OCI-LY3 (cell line): ENCODE measurements at regions not wholly inside any gene's neighbourhood (a gene's known extent, or its start where the extent isn't known, plus 50 kb on each side); places are given as distances from the start of the nearest gene placed in this dataset.
A peak's percentile ranks its signal among the peaks of the same experiment; 100 is the strongest.

Source experiments
- H2AFZ ChIP-seq: fragments of 200-600, 300-600 bp; shearing (Covaris generic); 2 replicates; pipeline ENCODE4 v1.6.0; 2014; ENCODE audit warnings: antibody characterized with exemption, low read depth, low read length
- H3K27ac ChIP-seq: fragments of 200-600, 300-600 bp; sonication (generic); 2 replicates; pipeline ENCODE4 v1.5.1; 2014; ENCODE audit warnings: mild to moderate bottlenecking, low read length, moderate library complexity, mixed read lengths
- H3K27me3 ChIP-seq: fragments of 200-600, 300-600 bp; sonication (generic); 2 replicates; pipeline ENCODE4 v1.6.1; 2014; ENCODE audit warnings: low read depth, low read length, mixed read lengths
- H3K36me3 ChIP-seq: fragments of 200-600, 300-600 bp; sonication (generic); replicated peaks from 2 replicates; pipeline ENCODE3; 2014; ENCODE audit warnings: low read depth, low read length, mixed read lengths
- H3K4me1 ChIP-seq: fragments of 300-600, 200-600 bp; sonication (generic); 2 replicates; pipeline ENCODE4 v1.6.1; 2014; ENCODE audit warnings: low read length, mixed read lengths
- H3K4me2 ChIP-seq: fragments of 200-600, 300-600 bp; sonication (generic); 2 replicates; pipeline ENCODE4 v1.6.1; 2014; ENCODE audit warnings: low read length, mixed read lengths
- H3K4me3 ChIP-seq: fragments of 300-600, 200-600 bp; sonication (generic); 2 replicates; pipeline ENCODE4 v1.5.1; 2014; ENCODE audit warnings: antibody characterized with exemption, mild to moderate bottlenecking, low read length, moderate library complexity
- H3K79me2 ChIP-seq: fragments of 300-600, 200-600 bp; shearing (Covaris generic); 2 replicates; pipeline ENCODE4 v1.6.1; 2014; ENCODE audit warnings: mild to moderate bottlenecking, low read length, mixed read lengths
- H3K9ac ChIP-seq: fragments of 300-600, 200-600 bp; shearing (Covaris generic); 2 replicates; pipeline ENCODE4 v1.6.0; 2014; ENCODE audit warnings: mild to moderate bottlenecking, low read length, moderate library complexity
- H3K9me3 ChIP-seq: fragments of 200-600, 300-600 bp; shearing (Covaris generic); 2 replicates; pipeline ENCODE4 v1.6.1; 2014; ENCODE audit warnings: low read length, mixed read lengths; ENCODE audit not compliant: insufficient read depth
- H4K20me1 ChIP-seq: fragments of 200-600, 300-600 bp; sonication (generic); 2 replicates; pipeline ENCODE4 v1.6.1; 2016; ENCODE audit warnings: low read length, mixed read lengths; ENCODE audit not compliant: insufficient read depth
- EZH2phosphoT487 ChIP-seq: fragments of 200-600 bp; shearing (Covaris generic); IDR thresholded peaks from 2 replicates; pipeline ENCODE4 v1.6.1; 2018; ENCODE audit warnings: antibody characterized with exemption, mixed run types, low read depth
- TF ChIP-seq, protein P1 (sequence below): fragments of 200-600, 300-600 bp; sonication (generic); IDR thresholded peaks from 2 replicates; pipeline ENCODE4 v1.5.1; 2014; ENCODE audit warnings: antibody characterized with exemption, low read length, low read depth

DNA sequence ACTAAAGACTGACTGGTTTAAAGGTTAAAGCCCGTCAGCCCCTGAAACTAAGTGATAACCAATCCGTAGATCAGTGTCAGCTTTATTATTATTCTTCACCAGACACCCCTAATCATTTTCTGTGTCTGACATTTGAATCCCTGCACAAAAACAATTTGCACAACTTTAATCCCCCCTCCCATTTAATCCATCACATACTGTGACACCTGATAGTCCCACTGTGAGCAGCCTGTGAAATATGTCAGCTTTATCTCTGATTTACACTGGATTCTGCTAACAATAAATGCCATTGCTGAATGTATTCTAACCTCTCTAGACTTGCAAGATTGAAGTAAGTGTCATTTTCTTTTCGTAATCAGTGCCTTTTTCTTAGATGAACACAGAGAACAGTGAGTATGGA lies 2089.0 kb upstream of the RAG2 start:
- no peak overlapping the region for H3K9ac ChIP-seq
- H3K4me1 ChIP-seq: no peaks in the 10 kb centered on the region
- TF ChIP-seq, protein P1, sequence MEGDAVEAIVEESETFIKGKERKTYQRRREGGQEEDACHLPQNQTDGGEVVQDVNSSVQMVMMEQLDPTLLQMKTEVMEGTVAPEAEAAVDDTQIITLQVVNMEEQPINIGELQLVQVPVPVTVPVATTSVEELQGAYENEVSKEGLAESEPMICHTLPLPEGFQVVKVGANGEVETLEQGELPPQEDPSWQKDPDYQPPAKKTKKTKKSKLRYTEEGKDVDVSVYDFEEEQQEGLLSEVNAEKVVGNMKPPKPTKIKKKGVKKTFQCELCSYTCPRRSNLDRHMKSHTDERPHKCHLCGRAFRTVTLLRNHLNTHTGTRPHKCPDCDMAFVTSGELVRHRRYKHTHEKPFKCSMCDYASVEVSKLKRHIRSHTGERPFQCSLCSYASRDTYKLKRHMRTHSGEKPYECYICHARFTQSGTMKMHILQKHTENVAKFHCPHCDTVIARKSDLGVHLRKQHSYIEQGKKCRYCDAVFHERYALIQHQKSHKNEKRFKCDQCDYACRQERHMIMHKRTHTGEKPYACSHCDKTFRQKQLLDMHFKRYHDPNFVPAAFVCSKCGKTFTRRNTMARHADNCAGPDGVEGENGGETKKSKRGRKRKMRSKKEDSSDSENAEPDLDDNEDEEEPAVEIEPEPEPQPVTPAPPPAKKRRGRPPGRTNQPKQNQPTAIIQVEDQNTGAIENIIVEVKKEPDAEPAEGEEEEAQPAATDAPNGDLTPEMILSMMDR: no peak
- TF ChIP-seq EZH2phosphoT487: no peak
- H3K4me3 ChIP-seq: no peak overlapping the region
- no peaks in the 10 kb centered on the region for H4K20me1 ChIP-seq
- no peaks in the 10 kb centered on the region for H3K9me3 ChIP-seq
- H3K27ac ChIP-seq: no peak overlapping the region
- no peaks in the 10 kb centered on the region for H3K79me2 ChIP-seq
- H2AFZ ChIP-seq: peak overlapping the region; percentile 43; the same call in 1 of the 2 replicates
- no peaks in the 10 kb centered on the region for H3K36me3 ChIP-seq
- H3K4me2 ChIP-seq: no peak overlapping the region
- H3K27me3 ChIP-seq: no peaks in the 10 kb centered on the region

- Histone ChIP-seq H3K9ac (no peak overlapping the region), H3K27ac (no peak overlapping the region), H3K4me2 (no peak overlapping the region), H3K27me3 (no peaks in the 10 kb centered on the region), H3K4me1 (no peaks in the 10 kb centered on the region), H3K36me3 (no peaks in the 10 kb centered on the region), H3K9me3 (no peaks in the 10 kb centered on the region), H3K79me2 (no peaks in the 10 kb centered on the region), H4K20me1 (no peaks in the 10 kb centered on the region), H2AFZ (no peak overlapping the region), H3K4me3 (no peak overlapping the region)
- TF ChIP-seq, protein P1: no peak
- no peak for TF ChIP-seq EZH2phosphoT487
Observed at GRCh38 chr11:38683484-38683883, 2085.4 kb upstream of the RAG2 start.

DNA sequence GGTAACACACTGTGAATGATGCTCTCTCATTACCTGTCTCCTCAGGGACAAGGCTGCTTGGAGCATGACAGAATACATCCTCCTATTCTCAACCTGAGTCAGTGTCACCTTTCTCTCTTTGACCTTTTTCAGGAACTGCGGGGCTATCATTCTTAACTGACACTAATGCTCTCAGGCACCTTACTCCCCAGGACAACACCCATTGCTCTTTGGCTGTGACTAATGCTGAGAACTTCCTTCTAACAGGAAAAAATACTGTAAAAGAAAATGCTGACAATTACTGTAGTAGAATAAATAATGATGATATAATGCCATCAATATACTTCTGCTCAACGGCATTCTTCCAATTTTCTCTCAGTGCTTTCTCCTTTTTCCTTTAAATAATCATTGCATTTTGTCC lies 2082.7 kb upstream of the RAG2 start:
- Histone ChIP-seq H3K79me2 (no peaks in the 10 kb centered on the region), H3K27ac (no peak overlapping the region), H3K4me2 (no peak overlapping the region), H3K4me1 (no peaks in the 10 kb centered on the region), H3K36me3 (no peaks in the 10 kb centered on the region), H3K4me3 (no peak overlapping the region), H3K9me3 (no peaks in the 10 kb centered on the region), H3K9ac (no peak overlapping the region), H3K27me3 (no peaks in the 10 kb centered on the region), H4K20me1 (no peaks in the 10 kb centered on the region), H2AFZ (no peak overlapping the region)
- no peak for TF ChIP-seq EZH2phosphoT487
- TF ChIP-seq, protein P1: no peak

GRCh38 chr11:38680166-38680565 lies 2082.1 kb upstream of the RAG2 start:
- Histone ChIP-seq H2AFZ (no peak overlapping the region), H3K9me3 (no peaks in the 10 kb centered on the region), H3K9ac (no peak overlapping the region), H3K27me3 (no peaks in the 10 kb centered on the region), H3K4me2 (no peak overlapping the region), H4K20me1 (no peaks in the 10 kb centered on the region), H3K36me3 (no peaks in the 10 kb centered on the region), H3K4me3 (no peak overlapping the region), H3K79me2 (no peaks in the 10 kb centered on the region), H3K4me1 (no peaks in the 10 kb centered on the region), H3K27ac (no peak overlapping the region)
- no peak for TF ChIP-seq EZH2phosphoT487
- TF ChIP-seq, protein P1: no peak
